GM12865 (cell line): ENCODE measurements at regions not wholly inside any gene's neighbourhood (a gene's known extent, or its start where the extent isn't known, plus 50 kb on each side); places are given as distances from the start of the nearest gene placed in this dataset.

Experiments used
- DNase-seq: peaks from one replicate; pipeline ENCODE4 v3.0.0; 2010; ENCODE audit warnings: low read depth
- H3K4me3 ChIP-seq: 2 replicates; pipeline ENCODE4 v1.5.1; 2011; ENCODE audit warnings: mild to moderate bottlenecking, low read depth, low read length, control low read depth
- CTCF ChIP-seq: IDR thresholded peaks from 2 replicates; pipeline ENCODE4 v1.5.1; 2011; ENCODE audit warnings: low read length, control low read depth, low read depth, inconsistent platforms; ENCODE audit not compliant: insufficient read depth; ENCODE audit errors: missing control alignments

- DNase-seq, result no peak
- no peak for TF ChIP-seq CTCF
- H3K4me3 ChIP-seq, result no peak overlapping the region
Observed at GRCh38 chr1:81558291-81559076, 242.2 kb upstream of the ADGRL2 start.

- no peak overlapping the region for H3K4me3 ChIP-seq
- DNase-seq, result no peak
- TF ChIP-seq CTCF, result no peak
Observed at GRCh38 chr1:81556968-81557367, 243.8 kb upstream of the ADGRL2 start.

GRCh38 chr1:81554534-81554933 lies 246.2 kb upstream of the ADGRL2 start:
- no peak overlapping the region for H3K4me3 ChIP-seq
- no peak for DNase-seq
- TF ChIP-seq CTCF, result no peak

DNA sequence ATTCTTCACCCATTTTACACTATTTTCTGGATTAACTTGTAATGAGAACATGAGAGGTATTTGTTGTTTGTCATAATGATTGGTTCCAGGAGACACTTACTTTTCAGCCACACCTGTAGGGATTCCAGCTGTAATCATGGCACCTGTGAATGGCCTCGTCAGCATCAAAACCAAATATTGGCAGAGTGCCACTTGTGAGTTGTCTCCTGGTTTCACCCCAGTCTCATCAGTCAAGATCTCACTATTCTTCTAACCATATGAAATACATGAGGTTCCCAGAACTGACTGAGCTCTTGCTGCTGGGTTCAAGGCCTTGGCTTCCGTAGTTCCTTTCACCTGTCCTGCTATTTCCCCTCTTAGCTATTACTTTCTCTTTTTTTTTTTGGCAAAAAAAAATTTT lies 246.6 kb upstream of the ADGRL2 start:
- no peak overlapping the region for H3K4me3 ChIP-seq
- TF ChIP-seq CTCF, result no peak

DNA sequence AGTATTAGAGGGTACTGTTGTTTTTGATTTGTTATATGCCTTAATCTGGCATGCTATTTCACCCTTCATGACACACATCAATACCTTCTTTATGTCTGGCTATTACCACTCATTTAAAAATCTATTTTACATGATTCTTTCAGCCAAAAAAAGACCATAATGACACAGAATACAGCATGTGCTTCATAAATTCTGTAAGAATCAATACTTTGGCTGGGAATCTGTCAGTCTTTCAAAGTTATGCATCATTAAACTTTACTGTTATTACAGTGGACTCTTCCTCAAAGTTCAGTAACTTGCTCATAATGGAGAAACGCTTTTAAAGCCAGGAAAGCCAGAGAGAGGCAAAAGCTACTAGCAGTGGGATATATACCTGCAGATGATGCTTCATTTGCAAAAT lies 247.2 kb upstream of the ADGRL2 start:
- TF ChIP-seq CTCF, result no peak
- DNase-seq, result no peak
- no peak overlapping the region for H3K4me3 ChIP-seq

More for the DNA sequence above, 246.6 kb upstream of the ADGRL2 start:
- DNase-seq, result peak; percentile 61

GRCh38 chr1:81551946-81552345 lies 248.8 kb upstream of the ADGRL2 start:
- DNase-seq, result peak; percentile 55
- H3K4me3 ChIP-seq, result no peak overlapping the region
- TF ChIP-seq CTCF, result no peak

DNA sequence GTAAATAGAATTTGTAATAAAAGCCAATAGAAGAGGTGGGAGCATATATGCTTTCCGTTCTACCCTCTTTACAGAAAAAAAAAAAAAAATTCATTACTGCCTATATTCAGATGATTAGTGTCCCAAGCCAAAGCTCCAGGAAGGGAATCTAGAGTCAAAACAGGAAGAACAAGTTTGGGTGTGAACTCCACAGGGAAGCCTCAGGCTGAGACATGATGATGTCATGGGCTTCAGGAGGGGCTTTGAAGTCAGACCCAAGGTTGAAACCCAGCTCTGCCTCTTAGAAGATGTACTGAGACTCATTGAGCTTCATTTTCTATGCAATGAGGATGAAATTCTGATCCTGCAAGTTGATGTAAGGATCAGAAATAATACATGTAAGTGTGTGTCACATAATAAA lies 250.0 kb upstream of the ADGRL2 start:
- no peak for DNase-seq
- TF ChIP-seq CTCF, result no peak
- no peak overlapping the region for H3K4me3 ChIP-seq
